ENCODE measurements at regions not wholly inside any gene's neighbourhood (a gene's known extent, or its start where the extent isn't known, plus 50 kb on each side); places are given as distances from the start of the nearest gene placed in this dataset.
"Not testable (repeated sequence)": the region's sequence is repeated elsewhere in the genome, so short reads cannot be mapped to it uniquely, and the experiment has no call there.

- H3K4me1 Mint-ChIP-seq (ENCODE audit: low read depth): peaks cover 8% of the 10 kb centered on the region
- H3K27ac Mint-ChIP-seq: no peak overlapping the region
- TF ChIP-seq, protein P1, sequence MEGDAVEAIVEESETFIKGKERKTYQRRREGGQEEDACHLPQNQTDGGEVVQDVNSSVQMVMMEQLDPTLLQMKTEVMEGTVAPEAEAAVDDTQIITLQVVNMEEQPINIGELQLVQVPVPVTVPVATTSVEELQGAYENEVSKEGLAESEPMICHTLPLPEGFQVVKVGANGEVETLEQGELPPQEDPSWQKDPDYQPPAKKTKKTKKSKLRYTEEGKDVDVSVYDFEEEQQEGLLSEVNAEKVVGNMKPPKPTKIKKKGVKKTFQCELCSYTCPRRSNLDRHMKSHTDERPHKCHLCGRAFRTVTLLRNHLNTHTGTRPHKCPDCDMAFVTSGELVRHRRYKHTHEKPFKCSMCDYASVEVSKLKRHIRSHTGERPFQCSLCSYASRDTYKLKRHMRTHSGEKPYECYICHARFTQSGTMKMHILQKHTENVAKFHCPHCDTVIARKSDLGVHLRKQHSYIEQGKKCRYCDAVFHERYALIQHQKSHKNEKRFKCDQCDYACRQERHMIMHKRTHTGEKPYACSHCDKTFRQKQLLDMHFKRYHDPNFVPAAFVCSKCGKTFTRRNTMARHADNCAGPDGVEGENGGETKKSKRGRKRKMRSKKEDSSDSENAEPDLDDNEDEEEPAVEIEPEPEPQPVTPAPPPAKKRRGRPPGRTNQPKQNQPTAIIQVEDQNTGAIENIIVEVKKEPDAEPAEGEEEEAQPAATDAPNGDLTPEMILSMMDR (IDR thresholded peaks at IDR 0.05; ENCODE audit: unreplicated experiment): no peak
- DNase-seq (ENCODE audit: low spot score, unreplicated experiment): no peak
- H3K4me3 Mint-ChIP-seq (ENCODE audit: low read depth): no peak overlapping the region
- peaks cover 8% of the 10 kb centered on the region for H3K27me3 Mint-ChIP-seq
- no peaks in the 10 kb centered on the region for H3K9me3 Mint-ChIP-seq (ENCODE audit: low read depth)
- H3K36me3 Mint-ChIP-seq (ENCODE audit: insufficient read depth): no peaks in the 10 kb centered on the region
Observed at GRCh38 chr20:48489046-48489463, 338.7 kb downstream of the PREX1 start.

GRCh38 chr20:48488334-48489034 lies 339.3 kb downstream of the PREX1 start:
- not testable (repeated sequence) for H3K36me3 Mint-ChIP-seq (ENCODE audit: insufficient read depth); H3K9me3 Mint-ChIP-seq (ENCODE audit: low read depth); H3K4me1 Mint-ChIP-seq (ENCODE audit: low read depth); DNase-seq (ENCODE audit: low spot score, unreplicated experiment); H3K4me3 Mint-ChIP-seq (ENCODE audit: low read depth); H3K27me3 Mint-ChIP-seq; H3K27ac Mint-ChIP-seq

GRCh38 chr20:48486065-48486464 lies 341.7 kb downstream of the PREX1 start:
- H3K9me3 Mint-ChIP-seq (ENCODE audit: low read depth): no peaks in the 10 kb centered on the region
- TF ChIP-seq, protein P1 (IDR thresholded peaks at IDR 0.05; ENCODE audit: unreplicated experiment): no peak
- H3K27ac Mint-ChIP-seq: no peak overlapping the region
- H3K4me1 Mint-ChIP-seq (ENCODE audit: low read depth): peaks cover 6% of the 10 kb centered on the region
- no peak overlapping the region for H3K4me3 Mint-ChIP-seq (ENCODE audit: low read depth)
- peaks cover 14% of the 10 kb centered on the region for H3K27me3 Mint-ChIP-seq
- DNase-seq (ENCODE audit: low spot score, unreplicated experiment): no peak
- no peaks in the 10 kb centered on the region for H3K36me3 Mint-ChIP-seq (ENCODE audit: insufficient read depth)

DNA sequence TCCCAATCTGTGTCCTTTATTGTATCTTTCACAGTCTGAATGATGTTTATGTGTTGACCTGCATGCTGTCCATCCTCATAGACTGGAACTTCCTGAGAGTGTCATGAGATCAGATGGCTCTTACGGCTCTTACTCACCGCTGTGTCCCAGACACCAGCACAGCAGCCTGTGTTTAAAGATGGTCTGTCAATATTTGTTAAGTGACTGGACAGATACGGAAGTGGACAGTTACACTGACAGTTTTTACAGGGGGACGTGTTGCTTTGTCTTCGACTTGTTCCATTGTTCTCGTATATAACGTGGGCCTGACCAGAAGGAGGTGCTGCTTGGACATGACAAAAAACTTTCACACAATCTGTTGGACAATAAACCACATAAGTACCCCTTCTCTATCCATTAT lies 342.6 kb downstream of the PREX1 start:
- H3K36me3 Mint-ChIP-seq (ENCODE audit: insufficient read depth); H3K27ac Mint-ChIP-seq; H3K4me1 Mint-ChIP-seq (ENCODE audit: low read depth); H3K4me3 Mint-ChIP-seq (ENCODE audit: low read depth); H3K9me3 Mint-ChIP-seq (ENCODE audit: low read depth); DNase-seq (ENCODE audit: low spot score, unreplicated experiment): not testable (repeated sequence)
- H3K27me3 Mint-ChIP-seq: peaks cover 18% of the 10 kb centered on the region

- no peaks in the 10 kb centered on the region for H3K9me3 Mint-ChIP-seq (ENCODE audit: low read depth)
- peaks cover 6% of the 10 kb centered on the region for H3K4me1 Mint-ChIP-seq (ENCODE audit: low read depth)
- DNase-seq (ENCODE audit: low spot score, unreplicated experiment): no peak
- H3K4me3 Mint-ChIP-seq (ENCODE audit: low read depth): no peak overlapping the region
- no peak overlapping the region for H3K27ac Mint-ChIP-seq
- H3K36me3 Mint-ChIP-seq (ENCODE audit: insufficient read depth): no peaks in the 10 kb centered on the region
- peaks cover 27% of the 10 kb centered on the region for H3K27me3 Mint-ChIP-seq
- TF ChIP-seq, protein P1 (IDR thresholded peaks at IDR 0.05; ENCODE audit: unreplicated experiment): no peak
Observed at GRCh38 chr20:48483334-48484066, 344.3 kb downstream of the PREX1 start.

GRCh38 chr20:48482790-48483189 lies 345.0 kb downstream of the PREX1 start:
- TF ChIP-seq, protein P1 (IDR thresholded peaks at IDR 0.05; ENCODE audit: unreplicated experiment): no peak
- Mint-ChIP-seq H3K4me3 (ENCODE audit: low read depth) (no peak overlapping the region), H3K4me1 (ENCODE audit: low read depth) (peaks cover 6% of the 10 kb centered on the region), H3K27ac (no peak overlapping the region), H3K27me3 (peaks cover 27% of the 10 kb centered on the region), H3K36me3 (ENCODE audit: insufficient read depth) (no peaks in the 10 kb centered on the region), H3K9me3 (ENCODE audit: low read depth) (no peaks in the 10 kb centered on the region)
- no peak for DNase-seq (ENCODE audit: low spot score, unreplicated experiment)

Measured in progenitor cell of endocrine pancreas (in vitro differentiated cells).